IPS DF 4.7 (cell line): ENCODE measurements at regions not wholly inside any gene's neighbourhood (a gene's known extent, or its start where the extent isn't known, plus 50 kb on each side); places are given as distances from the start of the nearest gene placed in this dataset.

Source experiments
- DNase-seq: peaks from one replicate; pipeline ENCODE4 v3.0.0-alpha.2; 2013; ENCODE audit warnings: low spot score; ENCODE audit errors: extremely low read depth

- no peak for DNase-seq
Measured at GRCh38 chr9:87445646-87446045, 52.0 kb upstream of the DAPK1 start.

- DNase-seq: no peak
Measured at GRCh38 chr9:87446527-87446926, 51.1 kb upstream of the DAPK1 start.

- DNase-seq: no peak
Measured at GRCh38 chr9:87447547-87448432, 49.9 kb upstream of the DAPK1 start.
